Cardiac fibroblast (primary cell): ENCODE measurements at regions not wholly inside any gene's neighbourhood (a gene's known extent, or its start where the extent isn't known, plus 50 kb on each side); places are given as distances from the start of the nearest gene placed in this dataset.

ENCODE experiments used
- DNase-seq, 2 donors: peaks; one replicate each; pipeline versions ENCODE4 v3.0.0 to v3.0.0-alpha.2; 2010; ENCODE audit warnings: low read depth in 2 of 2
- H3K4me3 ChIP-seq, 2 donors: replicated peaks in 1 of 2; 1 replicate in 1 of 2; 2 replicates in 1 of 2; pipeline ENCODE4 v1.5.1; 2011; ENCODE audit warnings: low read depth in 2 of 2, low read length in 2 of 2, mild to moderate bottlenecking in 2 of 2, moderate library complexity in 1 of 2
- TF ChIP-seq, protein P1 (sequence below): IDR thresholded peaks from one replicate; pipeline ENCODE4 v1.5.1; 2011; ENCODE audit warnings: low read depth, mild to moderate bottlenecking, low read length, inconsistent platforms

GRCh38 chr7:69173341-69173740 is 424.9 kb upstream of the AUTS2 start:
- no peak overlapping the region for H3K4me3 ChIP-seq
- no peak for DNase-seq
- TF ChIP-seq, protein P1, sequence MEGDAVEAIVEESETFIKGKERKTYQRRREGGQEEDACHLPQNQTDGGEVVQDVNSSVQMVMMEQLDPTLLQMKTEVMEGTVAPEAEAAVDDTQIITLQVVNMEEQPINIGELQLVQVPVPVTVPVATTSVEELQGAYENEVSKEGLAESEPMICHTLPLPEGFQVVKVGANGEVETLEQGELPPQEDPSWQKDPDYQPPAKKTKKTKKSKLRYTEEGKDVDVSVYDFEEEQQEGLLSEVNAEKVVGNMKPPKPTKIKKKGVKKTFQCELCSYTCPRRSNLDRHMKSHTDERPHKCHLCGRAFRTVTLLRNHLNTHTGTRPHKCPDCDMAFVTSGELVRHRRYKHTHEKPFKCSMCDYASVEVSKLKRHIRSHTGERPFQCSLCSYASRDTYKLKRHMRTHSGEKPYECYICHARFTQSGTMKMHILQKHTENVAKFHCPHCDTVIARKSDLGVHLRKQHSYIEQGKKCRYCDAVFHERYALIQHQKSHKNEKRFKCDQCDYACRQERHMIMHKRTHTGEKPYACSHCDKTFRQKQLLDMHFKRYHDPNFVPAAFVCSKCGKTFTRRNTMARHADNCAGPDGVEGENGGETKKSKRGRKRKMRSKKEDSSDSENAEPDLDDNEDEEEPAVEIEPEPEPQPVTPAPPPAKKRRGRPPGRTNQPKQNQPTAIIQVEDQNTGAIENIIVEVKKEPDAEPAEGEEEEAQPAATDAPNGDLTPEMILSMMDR = no peak

GRCh38 chr7:69173846-69174245 is 424.4 kb upstream of the AUTS2 start:
- TF ChIP-seq, protein P1 = no peak
- DNase-seq = no peak
- no peak overlapping the region for H3K4me3 ChIP-seq

DNA sequence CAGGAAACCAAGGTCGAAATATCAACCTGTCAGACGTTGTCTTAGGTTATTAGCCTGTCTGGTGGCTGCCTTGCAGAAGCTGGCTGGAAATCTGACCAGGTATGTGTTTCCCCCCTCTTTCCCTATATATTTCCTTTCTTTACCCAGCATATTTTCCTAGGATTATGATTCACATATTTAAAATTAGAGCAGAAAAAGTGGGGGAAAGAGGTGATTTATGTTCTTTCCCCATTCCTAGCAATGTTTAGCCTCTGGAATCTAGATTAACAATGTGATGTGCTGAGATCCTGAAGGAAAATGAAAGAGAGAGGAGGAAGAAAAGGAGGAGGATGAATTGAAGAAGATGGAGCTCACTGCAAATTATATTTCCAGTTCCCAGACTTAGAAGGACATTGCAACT is 421.4 kb upstream of the AUTS2 start:
- TF ChIP-seq, protein P1 = no peak
- DNase-seq = no peak

GRCh38 chr7:69177461-69177861 is 420.8 kb upstream of the AUTS2 start:
- DNase-seq = peak in 1 of 2 donors; percentile 0
- no peak overlapping the region for H3K4me3 ChIP-seq
- TF ChIP-seq, protein P1 = no peak

More for the DNA sequence above, 421.4 kb upstream of the AUTS2 start:
- H3K4me3 ChIP-seq = no peak overlapping the region

- TF ChIP-seq, protein P1 = no peak
- no peak overlapping the region for H3K4me3 ChIP-seq
- DNase-seq = peak in 1 of 2 donors; percentile 2
Measured at GRCh38 chr7:69177941-69178494, 420.3 kb upstream of the AUTS2 start.

DNA sequence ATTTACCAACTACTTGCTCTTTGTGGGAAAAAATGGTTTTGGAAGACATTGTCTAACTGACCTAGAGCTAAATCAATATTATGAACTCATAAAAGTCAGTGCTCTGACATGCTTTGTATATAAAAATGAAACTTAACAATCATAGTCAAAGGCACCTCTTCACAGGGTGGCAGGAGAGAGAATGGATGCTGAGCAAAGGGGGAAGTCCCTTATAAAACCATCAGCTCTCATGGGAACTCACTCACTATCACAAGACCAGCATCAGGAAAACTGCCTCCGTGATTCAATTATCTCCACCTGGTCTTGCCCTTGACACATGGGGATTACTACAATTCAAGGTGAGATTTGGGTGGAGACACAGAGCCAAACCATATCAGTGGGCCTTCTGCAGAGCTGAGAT is 417.6 kb upstream of the AUTS2 start:
- H3K4me3 ChIP-seq = no peak overlapping the region
- TF ChIP-seq, protein P1 = no peak
- DNase-seq = no peak
